ENCODE measurements at regions not wholly inside any gene's neighbourhood (a gene's known extent, or its start where the extent isn't known, plus 50 kb on each side); places are given as distances from the start of the nearest gene placed in this dataset.
"Not testable (repeated sequence)": the region's sequence is repeated elsewhere in the genome, so short reads cannot be mapped to it uniquely, and the experiment has no call there.

- TF ChIP-seq, protein P1, sequence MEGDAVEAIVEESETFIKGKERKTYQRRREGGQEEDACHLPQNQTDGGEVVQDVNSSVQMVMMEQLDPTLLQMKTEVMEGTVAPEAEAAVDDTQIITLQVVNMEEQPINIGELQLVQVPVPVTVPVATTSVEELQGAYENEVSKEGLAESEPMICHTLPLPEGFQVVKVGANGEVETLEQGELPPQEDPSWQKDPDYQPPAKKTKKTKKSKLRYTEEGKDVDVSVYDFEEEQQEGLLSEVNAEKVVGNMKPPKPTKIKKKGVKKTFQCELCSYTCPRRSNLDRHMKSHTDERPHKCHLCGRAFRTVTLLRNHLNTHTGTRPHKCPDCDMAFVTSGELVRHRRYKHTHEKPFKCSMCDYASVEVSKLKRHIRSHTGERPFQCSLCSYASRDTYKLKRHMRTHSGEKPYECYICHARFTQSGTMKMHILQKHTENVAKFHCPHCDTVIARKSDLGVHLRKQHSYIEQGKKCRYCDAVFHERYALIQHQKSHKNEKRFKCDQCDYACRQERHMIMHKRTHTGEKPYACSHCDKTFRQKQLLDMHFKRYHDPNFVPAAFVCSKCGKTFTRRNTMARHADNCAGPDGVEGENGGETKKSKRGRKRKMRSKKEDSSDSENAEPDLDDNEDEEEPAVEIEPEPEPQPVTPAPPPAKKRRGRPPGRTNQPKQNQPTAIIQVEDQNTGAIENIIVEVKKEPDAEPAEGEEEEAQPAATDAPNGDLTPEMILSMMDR (IDR thresholded peaks at IDR 0.05) = not testable (repeated sequence)
- not testable (repeated sequence) for TF ChIP-seq POLR2A (IDR thresholded peaks at IDR 0.05)
Measured at GRCh38 chr9:62119656-62120055, 929.8 kb downstream of the SPATA31A7 start.
